SH-SY5Y (cell line): ENCODE measurements at regions not wholly inside any gene's neighbourhood (a gene's known extent, or its start where the extent isn't known, plus 50 kb on each side); places are given as distances from the start of the nearest gene placed in this dataset.

Source experiments
- GATA2 ChIP-seq: IDR thresholded peaks from 2 replicates; pipeline ENCODE4 v1.6.1; 2011; ENCODE audit warnings: mild to moderate bottlenecking, low read depth, low read length
- GATA3 ChIP-seq: IDR thresholded peaks from 2 replicates; pipeline ENCODE4 v1.6.1; 2011; ENCODE audit warnings: low read depth, mild to moderate bottlenecking, low read length, moderate library complexity

- no peak for TF ChIP-seq GATA3
- no peak for TF ChIP-seq GATA2
Measured at GRCh38 chr1:88210103-88210787, 473.8 kb upstream of the PKN2 start.
